Gastrocnemius medialis (tissue), 4 donors: ENCODE measurements at regions not wholly inside any gene's neighbourhood (a gene's known extent, or its start where the extent isn't known, plus 50 kb on each side); places are given as distances from the start of the nearest gene placed in this dataset.

ENCODE experiments used
- POLR2A ChIP-seq, 2 donors: fragments of 450-650 bp; IDR thresholded peaks; one replicate each; pipeline ENCODE4 v1.6.1; 2017; ENCODE audit warnings: antibody characterized with exemption in 2 of 2, mild to moderate bottlenecking in 2 of 2, moderate library complexity in 2 of 2
- TF ChIP-seq, protein P1 (sequence below), 5 experiments: fragments of 450-650 bp in 3 of 5; fragments of 200-600 bp in 2 of 5; sonication (generic) in 2 of 5; IDR thresholded peaks in 4 of 5; conservative IDR thresholded peaks in 1 of 5; 1 replicate in 4 of 5; 2 replicates in 1 of 5; pipeline ENCODE4 v1.5.1; 2016 to 2019; ENCODE audit warnings: antibody characterized with exemption in 5 of 5, mild to moderate bottlenecking in 3 of 5, moderate library complexity in 3 of 5

GRCh38 chr13:107475753-107476453, 739.4 kb downstream of the LIG4 start:
- TF ChIP-seq, protein P1, sequence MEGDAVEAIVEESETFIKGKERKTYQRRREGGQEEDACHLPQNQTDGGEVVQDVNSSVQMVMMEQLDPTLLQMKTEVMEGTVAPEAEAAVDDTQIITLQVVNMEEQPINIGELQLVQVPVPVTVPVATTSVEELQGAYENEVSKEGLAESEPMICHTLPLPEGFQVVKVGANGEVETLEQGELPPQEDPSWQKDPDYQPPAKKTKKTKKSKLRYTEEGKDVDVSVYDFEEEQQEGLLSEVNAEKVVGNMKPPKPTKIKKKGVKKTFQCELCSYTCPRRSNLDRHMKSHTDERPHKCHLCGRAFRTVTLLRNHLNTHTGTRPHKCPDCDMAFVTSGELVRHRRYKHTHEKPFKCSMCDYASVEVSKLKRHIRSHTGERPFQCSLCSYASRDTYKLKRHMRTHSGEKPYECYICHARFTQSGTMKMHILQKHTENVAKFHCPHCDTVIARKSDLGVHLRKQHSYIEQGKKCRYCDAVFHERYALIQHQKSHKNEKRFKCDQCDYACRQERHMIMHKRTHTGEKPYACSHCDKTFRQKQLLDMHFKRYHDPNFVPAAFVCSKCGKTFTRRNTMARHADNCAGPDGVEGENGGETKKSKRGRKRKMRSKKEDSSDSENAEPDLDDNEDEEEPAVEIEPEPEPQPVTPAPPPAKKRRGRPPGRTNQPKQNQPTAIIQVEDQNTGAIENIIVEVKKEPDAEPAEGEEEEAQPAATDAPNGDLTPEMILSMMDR (IDR thresholded peaks at IDR 0.05 in 4 of 5, conservative IDR thresholded peaks at IDR 0.05 in 1 of 5): no peak
- TF ChIP-seq POLR2A (IDR thresholded peaks at IDR 0.05): no peak
